SKM-1 (cell line): ENCODE measurements at regions not wholly inside any gene's neighbourhood (a gene's known extent, or its start where the extent isn't known, plus 50 kb on each side); places are given as distances from the start of the nearest gene placed in this dataset.

Source experiments
- DNase-seq: peaks from one replicate; lab custom pipeline; 2025; ENCODE audit not compliant: unreplicated experiment; lab: John Stamatoyannopoulos, UW

- no peak for DNase-seq
These were observed 367.4 kb downstream of the MID1IP1 start for GRCh38 chrX:39168609-39169008.

- no peak for DNase-seq
These were observed 368.7 kb downstream of the MID1IP1 start for GRCh38 chrX:39169976-39170375.

- DNase-seq: no peak
These were observed 369.2 kb downstream of the MID1IP1 start for GRCh38 chrX:39170464-39170863.

GRCh38 chrX:39171686-39172085 is 370.4 kb downstream of the MID1IP1 start:
- no peak for DNase-seq

GRCh38 chrX:39174241-39174771 is 373.0 kb downstream of the MID1IP1 start:
- DNase-seq: no peak

GRCh38 chrX:39174772-39175417 is 373.6 kb downstream of the MID1IP1 start:
- no peak for DNase-seq

GRCh38 chrX:39175418-39176057 is 374.3 kb downstream of the MID1IP1 start:
- no peak for DNase-seq

GRCh38 chrX:39176105-39176504 is 374.8 kb downstream of the MID1IP1 start:
- no peak for DNase-seq

GRCh38 chrX:39189431-39189830 is 388.2 kb downstream of the MID1IP1 start:
- DNase-seq: no peak

- DNase-seq: no peak
These were observed 393.4 kb downstream of the MID1IP1 start for GRCh38 chrX:39194673-39195072.

GRCh38 chrX:39195156-39195555 is 393.9 kb downstream of the MID1IP1 start:
- DNase-seq: no peak

GRCh38 chrX:39196192-39197102 is 395.2 kb downstream of the MID1IP1 start:
- peak; percentile 30 for DNase-seq

- no peak for DNase-seq
These were observed 398.2 kb downstream of the MID1IP1 start for GRCh38 chrX:39199429-39199828.

- no peak for DNase-seq
These were observed 400.2 kb downstream of the MID1IP1 start for GRCh38 chrX:39201305-39201990.

GRCh38 chrX:39202641-39203040 is 401.4 kb downstream of the MID1IP1 start:
- no peak for DNase-seq

- no peak for DNase-seq
These were observed 402.2 kb downstream of the MID1IP1 start for GRCh38 chrX:39203427-39203826.

GRCh38 chrX:39204353-39204752 is 403.1 kb downstream of the MID1IP1 start:
- DNase-seq: no peak

GRCh38 chrX:39204945-39205344 is 403.7 kb downstream of the MID1IP1 start:
- no peak for DNase-seq

GRCh38 chrX:39205467-39205866 is 404.2 kb downstream of the MID1IP1 start:
- no peak for DNase-seq

GRCh38 chrX:39206399-39207145 is 405.3 kb downstream of the MID1IP1 start:
- DNase-seq: no peak
